Endothelial cell of umbilical vein (primary cell): ENCODE measurements at regions not wholly inside any gene's neighbourhood (a gene's known extent, or its start where the extent isn't known, plus 50 kb on each side); places are given as distances from the start of the nearest gene placed in this dataset.

ENCODE experiments used
- BruUV-seq: library from RNA; stranded (reverse); fragments of 400-500 nt; replicated peaks from 2 replicates; lab custom pipeline; 2021; lab: Mats Ljungman, UMichigan
- CTCF ChIA-PET: fragments of 300-600, 350-600 bp; sonication (Branson Sonifier 250); formaldehyde crosslinking; loops from one replicate; lab custom pipeline; 2021; ENCODE audit warnings: antibody characterized with exemption, inconsistent platforms; lab: Charles Lee
- POLR2A ChIA-PET: fragments of 300-600, 350-600 bp; sonication (Branson Sonifier 250); formaldehyde crosslinking; loops from one replicate; lab custom pipeline; 2021; ENCODE audit warnings: antibody characterized with exemption, inconsistent platforms; lab: Charles Lee
- DNase-seq: peaks from one replicate; pipeline ENCODE4 v3.0.0-alpha.2; 2011; ENCODE audit warnings: low read depth, low spot score
- FAIRE-seq: peaks from 2 replicates; lab custom pipeline; 2011; peaks lifted over from hg19 to GRCh38; lab: Jason Lieb, UNC
- H2AFZ ChIP-seq: 2 replicates; pipeline ENCODE4 v1.6.0; 2012; ENCODE audit warnings: low read depth, low read length, control low read depth, inconsistent platforms
- H3K27ac ChIP-seq: 2 replicates; pipeline ENCODE4 v1.5.1; 2011; ENCODE audit warnings: low read depth, mild to moderate bottlenecking, control low read depth, low read length, moderate library complexity; ENCODE audit not compliant: insufficient read depth
- H3K27me3 ChIP-seq, 2 experiments: 2 replicates each; pipeline versions ENCODE4 v1.6.0 to v1.6.1; 2011; ENCODE audit warnings: low read length in 2 of 2, mixed read lengths in 1 of 2; ENCODE audit not compliant: control insufficient read depth in 2 of 2, insufficient read depth in 2 of 2
- H3K36me3 ChIP-seq, 2 experiments: 2 replicates in 1 of 2; 3 replicates in 1 of 2; pipeline ENCODE4 v1.5.1; 2011; ENCODE audit warnings: low read length in 2 of 2, mild to moderate bottlenecking in 1 of 2, moderate library complexity in 1 of 2; ENCODE audit not compliant: control insufficient read depth in 2 of 2, insufficient read depth in 2 of 2; ENCODE audit errors: extremely low read depth in 1 of 2
- H3K4me1 ChIP-seq: 3 replicates; pipeline ENCODE4 v1.5.1; 2011; ENCODE audit warnings: mild to moderate bottlenecking, low read length; ENCODE audit not compliant: control insufficient read depth, insufficient read depth; ENCODE audit errors: extremely low read depth
- H3K4me2 ChIP-seq: 2 replicates; pipeline ENCODE4 v1.6.1; 2011; ENCODE audit warnings: low read length, control low read depth, mixed read lengths; ENCODE audit not compliant: insufficient read depth
- H3K4me3 ChIP-seq, 3 experiments: fragments of 200-600 bp in 1 of 3; sonication (generic), shearing (Covaris generic) in 1 of 3; replicated peaks in 1 of 3; 2 replicates each; pipeline ENCODE4 v1.5.1; 2011 to 2016; ENCODE audit warnings: control low read depth in 3 of 3, low read length in 3 of 3, mild to moderate bottlenecking in 2 of 3, inconsistent platforms in 1 of 3, low read depth in 1 of 3, moderate library complexity in 1 of 3; ENCODE audit not compliant: insufficient read depth in 1 of 3
- H3K79me2 ChIP-seq: 2 replicates; pipeline ENCODE4 v1.6.0; 2012; ENCODE audit warnings: low read length, inconsistent platforms; ENCODE audit not compliant: control insufficient read depth, insufficient read depth
- H3K9ac ChIP-seq: replicated peaks from 2 replicates; pipeline ENCODE3; 2011; ENCODE audit warnings: low read length, control low read depth; ENCODE audit not compliant: insufficient read depth; ENCODE audit errors: extremely low read depth
- H3K9me1 ChIP-seq: replicated peaks from 3 replicates; pipeline ENCODE4 v1.6.0; 2011; ENCODE audit warnings: mild to moderate bottlenecking, low read length; ENCODE audit not compliant: control insufficient read depth, insufficient read depth; ENCODE audit errors: extremely low read depth
- H3K9me3 ChIP-seq: replicated peaks from 2 replicates; pipeline ENCODE4 v1.5.1; 2012; ENCODE audit warnings: low read length, inconsistent platforms; ENCODE audit not compliant: control insufficient read depth, insufficient read depth
- H4K20me1 ChIP-seq: replicated peaks from 2 replicates; pipeline ENCODE3; 2011; ENCODE audit warnings: mild to moderate bottlenecking, low read length; ENCODE audit not compliant: control insufficient read depth, insufficient read depth; ENCODE audit errors: extremely low read depth
- CTCF ChIP-seq, 2 donors: IDR thresholded peaks; 1 replicate in 1 of 2; 2 replicates in 1 of 2; pipeline ENCODE4 v1.5.1; 2011; ENCODE audit warnings: low read length in 2 of 2, mild to moderate bottlenecking in 2 of 2, moderate library complexity in 2 of 2, control low read depth in 1 of 2, inconsistent platforms in 1 of 2, low read depth in 1 of 2; ENCODE audit not compliant: insufficient read depth in 1 of 2; ENCODE audit errors: extremely low read depth in 1 of 2
- EZH2 ChIP-seq: IDR thresholded peaks from 2 replicates; pipeline ENCODE4 v1.6.1; 2012; ENCODE audit warnings: borderline replicate concordance, low read depth, mild to moderate bottlenecking, moderate library complexity, low read length, inconsistent platforms; ENCODE audit not compliant: severe bottlenecking
- GATA2 ChIP-seq: IDR thresholded peaks from 2 replicates; pipeline ENCODE4 v1.7.0; 2011; ENCODE audit warnings: low read depth, mild to moderate bottlenecking, moderate library complexity, mixed read lengths, low read length; ENCODE audit not compliant: insufficient read length, insufficient read depth
- MAX ChIP-seq: IDR thresholded peaks from 2 replicates; pipeline ENCODE4 v1.6.1; 2011; ENCODE audit not compliant: insufficient read depth, insufficient read length
- POLR2A ChIP-seq: IDR thresholded peaks from 2 replicates; pipeline ENCODE4 v1.6.1; 2012; ENCODE audit warnings: low read depth, mild to moderate bottlenecking, control low read depth, low read length
- POLR2AphosphoS5 ChIP-seq: IDR thresholded peaks from 2 replicates; pipeline ENCODE4 v1.6.1; 2012; ENCODE audit warnings: low read depth, mild to moderate bottlenecking, control low read depth, low read length, moderate library complexity; ENCODE audit not compliant: insufficient read depth
- dilution Hi-C: fragments of 300-500 bp; cut with MboI; formaldehyde crosslinking; loops from one replicate; pipeline ENCODE4 v1.15.0; 2019; ENCODE audit warnings: low sequenced_read_pairs; ENCODE audit not compliant: extremely low pct_ligation_motif_present
- intact Hi-C: fragments of 100-400 bp; cut with micrococcal nuclease; formaldehyde crosslinking; loops from one replicate; pipeline ENCODE4 v1.10.0; 2022

GRCh38 chr3:82462977-82463376 lies 701.5 kb upstream of the GBE1 start:
- Histone ChIP-seq H3K36me3 (no peaks in the 10 kb centered on the region), H3K27ac (no peak overlapping the region), H3K9me1 (no peaks in the 10 kb centered on the region), H3K4me1 (no peaks in the 10 kb centered on the region), H2AFZ (no peak overlapping the region), H3K27me3 (no peaks in the 10 kb centered on the region), H3K9ac (no peak overlapping the region), H3K79me2 (no peaks in the 10 kb centered on the region), H3K4me3 (no peak overlapping the region), H3K4me2 (no peak overlapping the region), H3K9me3 (no peaks in the 10 kb centered on the region), H4K20me1 (no peaks in the 10 kb centered on the region)
- no peak for DNase-seq
- no peak for TF ChIP-seq POLR2AphosphoS5
- no peak for TF ChIP-seq GATA2
- no peak for TF ChIP-seq EZH2
- TF ChIP-seq CTCF (IDR thresholded peaks at IDR 0.05; ENCODE audit: extremely low read depth in 1 of 2, insufficient read depth in 1 of 2, low read depth in 1 of 2, low read length in 2 of 2), result no peak
- no peak for TF ChIP-seq POLR2A
- no peak for TF ChIP-seq MAX
- intact Hi-C loops (no loop called here), dilution Hi-C loops (no loop called here)
- ChIA-PET POLR2A (no interaction called here), CTCF (no interaction called here)
- FAIRE-seq, result no peak
- no TSS peak for BruUV-seq
